HG03571 (cell line): ENCODE measurements at regions not wholly inside any gene's neighbourhood (a gene's known extent, or its start where the extent isn't known, plus 50 kb on each side); places are given as distances from the start of the nearest gene placed in this dataset.

Source experiments
- ATAC-seq: cut with Tn5 transposase; IDR thresholded peaks from one replicate; pipeline ENCODE4 v1.9.1; 2021; ENCODE audit not compliant: unreplicated experiment

- ATAC-seq: no peak
Measured at GRCh38 chr20:10802236-10802635, 128.4 kb upstream of the JAG1 start.

GRCh38 chr20:10805764-10806163, 132.0 kb upstream of the JAG1 start:
- ATAC-seq: no peak

- ATAC-seq: no peak
Measured at GRCh38 chr20:10806539-10806938, 132.7 kb upstream of the JAG1 start.

- no peak for ATAC-seq
Measured at GRCh38 chr20:10807013-10807412, 133.2 kb upstream of the JAG1 start.

GRCh38 chr20:10812759-10813327, 139.0 kb upstream of the JAG1 start:
- no peak for ATAC-seq

GRCh38 chr20:10823585-10823984, 149.8 kb upstream of the JAG1 start:
- no peak for ATAC-seq

GRCh38 chr20:10824750-10825500, 151.1 kb upstream of the JAG1 start:
- no peak for ATAC-seq

GRCh38 chr20:10826111-10826510, 152.3 kb upstream of the JAG1 start:
- ATAC-seq: no peak

GRCh38 chr20:10828180-10828579, 154.4 kb upstream of the JAG1 start:
- ATAC-seq: no peak

- no peak for ATAC-seq
Measured at GRCh38 chr20:10832141-10832540, 158.3 kb upstream of the JAG1 start.

GRCh38 chr20:10837901-10838300, 164.1 kb upstream of the JAG1 start:
- ATAC-seq: no peak

- ATAC-seq: no peak
Measured at GRCh38 chr20:10842116-10842515, 168.3 kb upstream of the JAG1 start.

- no peak for ATAC-seq
Measured at GRCh38 chr20:10843146-10843711, 169.4 kb upstream of the JAG1 start.

- ATAC-seq: no peak
Measured at GRCh38 chr20:10846766-10847165, 173.0 kb upstream of the JAG1 start.

GRCh38 chr20:10848810-10849370, 175.1 kb upstream of the JAG1 start:
- ATAC-seq: no peak

GRCh38 chr20:10853176-10853575, 179.4 kb upstream of the JAG1 start:
- ATAC-seq: no peak

GRCh38 chr20:10853731-10854130, 179.9 kb upstream of the JAG1 start:
- ATAC-seq: no peak

- ATAC-seq: no peak
Measured at GRCh38 chr20:10854976-10855375, 181.2 kb upstream of the JAG1 start.

GRCh38 chr20:10855778-10856177, 182.0 kb upstream of the JAG1 start:
- no peak for ATAC-seq

GRCh38 chr20:10856237-10857015, 182.6 kb upstream of the JAG1 start:
- ATAC-seq: no peak

- no peak for ATAC-seq
Measured at GRCh38 chr20:10857352-10858070, 183.7 kb upstream of the JAG1 start.
